PFSK-1 (cell line): ENCODE measurements at regions not wholly inside any gene's neighbourhood (a gene's known extent, or its start where the extent isn't known, plus 50 kb on each side); places are given as distances from the start of the nearest gene placed in this dataset.
A peak's percentile ranks its signal among the peaks of the same experiment; 100 is the strongest.

Experiments used
- POLR2AphosphoS5 ChIP-seq: IDR thresholded peaks from 2 replicates; pipeline ENCODE4 v1.6.1; 2012; ENCODE audit warnings: low read depth, mild to moderate bottlenecking, control low read depth, low read length, moderate library complexity
- REST ChIP-seq, 2 experiments: IDR thresholded peaks; 2 replicates each; pipeline versions ENCODE4 v1.6.1 to v1.8.0; 2011 to 2012; ENCODE audit warnings: low read depth in 2 of 2, low read length in 2 of 2, control low read depth in 1 of 2, inconsistent platforms in 1 of 2, mild to moderate bottlenecking in 1 of 2, moderate library complexity in 1 of 2; ENCODE audit not compliant: insufficient read depth in 1 of 2
- SIN3A ChIP-seq: IDR thresholded peaks from 2 replicates; pipeline ENCODE4 v1.6.1; 2012; ENCODE audit warnings: mild to moderate bottlenecking, low read length, moderate library complexity, borderline replicate concordance; ENCODE audit not compliant: insufficient read depth
- TAF1 ChIP-seq: IDR thresholded peaks from 2 replicates; pipeline ENCODE4 v1.6.1; 2012; ENCODE audit warnings: low read length, control low read depth, borderline replicate concordance; ENCODE audit not compliant: insufficient read depth

DNA sequence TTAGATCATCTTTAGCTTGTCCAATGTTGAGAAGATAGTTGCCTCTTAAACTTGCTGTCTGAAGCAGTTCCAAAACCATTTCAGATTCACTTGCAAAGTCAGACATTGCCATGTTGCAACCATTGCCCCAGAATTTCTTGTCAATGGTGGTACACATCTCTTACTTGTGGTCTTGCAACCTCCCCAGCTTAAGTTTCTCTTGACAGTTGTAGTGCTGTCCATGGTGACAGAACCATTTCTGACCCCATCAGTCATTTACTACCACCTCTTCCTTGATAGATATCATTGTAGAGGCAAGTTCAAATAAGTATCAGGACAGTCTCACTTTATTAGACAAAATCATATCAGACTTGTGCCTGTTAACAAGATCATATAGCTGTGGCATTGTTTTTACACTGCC, 407.2 kb upstream of the HNRNPA3 start:
- TF ChIP-seq POLR2AphosphoS5 (no peak), REST (IDR thresholded peaks at IDR 0.05; ENCODE audit: insufficient read depth in 1 of 2, low read depth in 2 of 2, low read length in 2 of 2) (peak in 1 of 2 experiments; percentile 70; a peak in 1 of 4 replicates), TAF1 (no peak), SIN3A (no peak)
